Naive thymus-derived CD4-positive, alpha-beta T cell (primary cell): ENCODE measurements at regions not wholly inside any gene's neighbourhood (a gene's known extent, or its start where the extent isn't known, plus 50 kb on each side); places are given as distances from the start of the nearest gene placed in this dataset.

ENCODE experiments used
- ATAC-seq: fragments of 150-1000 bp; cut with Tn5 transposase; 2 replicates; pipeline ENCODE4 v1.10.0; 2021; ENCODE audit warnings: mild to moderate bottlenecking, moderate library complexity
- CTCF ChIA-PET: fragments of 350-600 bp; sonication (Branson Sonifier 250); formaldehyde crosslinking; loops from one replicate; lab custom pipeline; 2021; ENCODE audit warnings: antibody characterized with exemption; lab: Charles Lee
- POLR2A ChIA-PET: fragments of 350-600 bp; sonication (Branson Sonifier 250); formaldehyde crosslinking; loops from one replicate; lab custom pipeline; 2021; ENCODE audit warnings: antibody characterized with exemption, inconsistent platforms; lab: Charles Lee
- DNase-seq, 9 donors: peaks; one replicate each; pipeline versions ENCODE4 v3.0.0 to v3.0.0-alpha.2; 2020 to 2022; ENCODE audit warnings: mixed read lengths in 1 of 9
- H3K27ac ChIP-seq: one replicate; pipeline ENCODE4 v1.7.0; 2013; ENCODE audit warnings: mild to moderate bottlenecking, low read depth, low read length, moderate library complexity
- H3K27me3 ChIP-seq, 2 donors: one replicate each; pipeline ENCODE4 v1.7.0; 2013; ENCODE audit warnings: low read length in 2 of 2, mild to moderate bottlenecking in 2 of 2, moderate library complexity in 2 of 2; ENCODE audit not compliant: control insufficient read depth in 2 of 2, insufficient read depth in 2 of 2
- H3K36me3 ChIP-seq, 3 experiments: 1 replicate in 2 of 3; 2 replicates in 1 of 3; pipeline ENCODE4 v1.7.0; 2013; ENCODE audit warnings: low read length in 3 of 3, mild to moderate bottlenecking in 3 of 3, moderate library complexity in 1 of 3; ENCODE audit not compliant: insufficient read depth in 3 of 3, control insufficient read depth in 2 of 3
- H3K4me1 ChIP-seq, 2 donors: one replicate each; pipeline ENCODE4 v1.7.0; 2013; ENCODE audit warnings: low read length in 2 of 2, mild to moderate bottlenecking in 2 of 2, moderate library complexity in 1 of 2; ENCODE audit not compliant: control insufficient read depth in 2 of 2, insufficient read depth in 2 of 2
- H3K4me3 ChIP-seq: 2 replicates; pipeline ENCODE4 v1.7.0; 2013; ENCODE audit warnings: mild to moderate bottlenecking, low read length
- H3K9me3 ChIP-seq, 3 experiments: 1 replicate in 2 of 3; 2 replicates in 1 of 3; pipeline ENCODE4 v1.7.0; 2013; ENCODE audit warnings: low read length in 3 of 3; ENCODE audit not compliant: control insufficient read depth in 2 of 3
- H3K27ac Mint-ChIP-seq, 9 donors: one replicate each; pipeline ENCODE4 v1.8.0; 2020 to 2022; ENCODE audit warnings: mixed read lengths in 9 of 9, mild to moderate bottlenecking in 8 of 9, moderate library complexity in 5 of 9, inconsistent platforms in 2 of 9
- H3K27me3 Mint-ChIP-seq, 5 donors: one replicate each; pipeline ENCODE4 v1.8.0; 2021 to 2022; ENCODE audit warnings: mixed read lengths in 5 of 5, mild to moderate bottlenecking in 1 of 5
- H3K36me3 Mint-ChIP-seq, 5 donors: one replicate each; pipeline ENCODE4 v1.8.0; 2020 to 2022; ENCODE audit warnings: mixed read lengths in 5 of 5, mild to moderate bottlenecking in 3 of 5, inconsistent platforms in 1 of 5
- H3K4me1 Mint-ChIP-seq, 7 donors: one replicate each; pipeline ENCODE4 v1.8.0; 2020 to 2022; ENCODE audit warnings: mixed read lengths in 7 of 7, mild to moderate bottlenecking in 3 of 7, inconsistent platforms in 1 of 7
- H3K4me3 Mint-ChIP-seq, 10 donors: one replicate each; pipeline ENCODE4 v1.8.0; 2020 to 2022; ENCODE audit warnings: mild to moderate bottlenecking in 10 of 10, mixed read lengths in 10 of 10, moderate library complexity in 6 of 10, inconsistent platforms in 2 of 10
- H3K9me3 Mint-ChIP-seq, 11 donors: one replicate each; pipeline ENCODE4 v1.8.0; 2020 to 2022; ENCODE audit warnings: mixed read lengths in 11 of 11, mild to moderate bottlenecking in 4 of 11, inconsistent platforms in 1 of 11, moderate library complexity in 1 of 11
- intact Hi-C, 2 donors: fragments of 100-400 bp; cut with micrococcal nuclease; formaldehyde crosslinking; loops; one replicate each; pipeline ENCODE4 v1.15.1; 2023

DNA sequence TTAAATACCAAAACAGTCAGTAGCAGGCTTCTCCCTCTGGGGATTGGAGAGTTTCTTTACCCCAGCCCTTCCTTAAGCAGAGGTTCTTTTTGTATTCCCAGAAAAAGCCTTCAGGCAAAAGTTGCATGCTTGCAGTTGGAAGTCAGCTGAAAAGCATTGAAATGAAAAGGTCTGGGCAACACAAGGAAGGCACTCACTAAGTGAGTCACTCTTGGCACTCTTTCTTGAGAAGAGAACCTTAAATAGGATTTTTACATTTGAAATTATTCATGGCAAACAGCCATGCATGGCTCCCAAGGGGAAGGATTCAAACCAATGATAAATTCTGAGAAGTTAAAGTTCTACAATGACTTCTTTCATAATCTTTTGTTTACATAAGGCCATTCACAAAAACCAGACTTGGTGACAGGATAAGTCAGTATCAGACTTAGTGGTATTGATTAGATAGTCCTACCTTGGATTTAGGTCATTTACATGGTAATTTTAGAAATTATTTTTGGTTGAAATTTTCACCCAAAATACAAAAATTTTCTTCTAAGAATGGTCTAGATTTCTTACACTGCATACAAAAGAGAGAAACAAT, 2068.9 kb downstream of the PCDH7 start:
- no peaks in the 10 kb centered on the region for H3K4me1 ChIP-seq
- Mint-ChIP-seq H3K4me3 (no peak overlapping the region), H3K36me3 (no peaks in the 10 kb centered on the region), H3K4me1 (no peaks in the 10 kb centered on the region), H3K27ac (no peak overlapping the region), H3K27me3 (no peaks in the 10 kb centered on the region), H3K9me3 (peaks cover 0 to 11% (median 2%) of the 10 kb centered on the region in 11 donors)
- POLR2A ChIA-PET = no interaction called here
- H3K27ac ChIP-seq = no peak overlapping the region
- no peak for DNase-seq
- H3K36me3 ChIP-seq = no peaks in the 10 kb centered on the region
- intact Hi-C loops = no loop called here
- H3K9me3 ChIP-seq = no peaks in the 10 kb centered on the region
- no peak for ATAC-seq
- H3K27me3 ChIP-seq = no peaks in the 10 kb centered on the region
- CTCF ChIA-PET = no interaction called here
- H3K4me3 ChIP-seq = no peak overlapping the region

DNA sequence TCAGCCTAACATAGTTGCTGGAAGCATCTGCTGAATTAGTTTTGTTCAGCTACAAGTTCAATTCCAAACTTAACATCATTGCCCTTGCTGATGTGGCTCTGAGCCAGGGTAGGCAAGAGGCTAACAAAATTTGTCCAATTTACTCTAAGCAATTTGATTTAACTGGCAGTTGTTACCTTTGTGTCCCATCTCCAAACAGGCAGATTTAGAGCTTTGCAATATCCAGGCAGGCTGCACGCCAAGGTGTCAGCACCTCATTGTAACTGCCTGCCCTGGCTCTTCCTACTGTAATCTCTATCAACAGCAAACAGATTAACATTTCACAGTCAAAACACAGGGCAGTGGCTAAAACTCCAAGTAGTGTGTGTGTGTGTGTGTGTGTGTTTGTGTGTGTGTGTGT, 2070.6 kb downstream of the PCDH7 start:
- Mint-ChIP-seq H3K36me3 (no peaks in the 10 kb centered on the region), H3K4me3 (no peak overlapping the region), H3K27ac (no peak overlapping the region), H3K4me1 (no peaks in the 10 kb centered on the region), H3K9me3 (peaks cover 0 to 11% (median 0%) of the 10 kb centered on the region in 11 donors), H3K27me3 (no peaks in the 10 kb centered on the region)
- DNase-seq (no peak), ATAC-seq (no peak)
- Histone ChIP-seq H3K27ac (no peak overlapping the region), H3K27me3 (no peaks in the 10 kb centered on the region), H3K36me3 (no peaks in the 10 kb centered on the region), H3K4me3 (no peak overlapping the region), H3K9me3 (no peaks in the 10 kb centered on the region), H3K4me1 (no peaks in the 10 kb centered on the region)
- POLR2A ChIA-PET = no interaction called here
- intact Hi-C loops = no loop called here
- CTCF ChIA-PET = no interaction called here

DNA sequence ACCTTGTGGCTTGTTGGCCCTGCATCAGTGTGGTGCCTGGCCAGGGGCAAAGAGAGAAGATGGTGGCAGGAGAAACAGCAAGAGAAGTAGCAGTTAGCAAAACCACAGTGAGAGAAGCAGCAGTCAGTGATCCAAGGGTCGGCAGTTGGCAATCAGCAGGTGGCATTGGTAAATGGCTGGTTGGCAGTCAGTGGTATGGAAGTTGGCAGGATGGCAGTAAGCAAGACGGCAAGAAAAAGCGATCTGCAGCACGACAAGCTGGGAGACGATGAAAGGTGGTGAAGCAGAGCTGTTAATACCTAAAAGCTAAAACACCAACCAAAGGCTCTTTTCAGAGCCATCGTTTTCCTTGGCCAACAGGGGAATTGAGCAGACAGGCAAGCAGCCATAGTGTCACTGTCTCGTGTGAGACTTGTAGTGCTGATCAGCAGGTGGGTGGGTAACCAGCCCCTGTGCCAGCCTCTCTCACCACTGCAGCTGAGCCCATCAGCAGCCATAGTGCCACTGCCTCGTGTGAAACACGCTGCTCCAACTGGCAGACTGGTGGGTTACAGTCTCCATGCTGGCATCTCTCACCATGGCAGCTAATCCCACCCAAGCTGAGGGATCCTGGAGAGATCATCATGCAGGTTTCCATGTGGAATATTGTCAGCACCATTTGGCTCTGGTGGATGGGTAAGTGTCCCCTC, 2078.4 kb downstream of the PCDH7 start:
- Mint-ChIP-seq H3K27me3 (no peaks in the 10 kb centered on the region), H3K4me3 (no peak overlapping the region), H3K36me3 (no peaks in the 10 kb centered on the region), H3K9me3 (peaks cover 0 to 22% (median 9%) of the 10 kb centered on the region in 11 donors), H3K27ac (no peak overlapping the region), H3K4me1 (no peaks in the 10 kb centered on the region)
- Histone ChIP-seq H3K4me3 (no peak overlapping the region), H3K4me1 (no peaks in the 10 kb centered on the region), H3K36me3 (no peaks in the 10 kb centered on the region), H3K9me3 (peaks cover 0 to 9% (median 0%) of the 10 kb centered on the region in 3 experiments), H3K27me3 (no peaks in the 10 kb centered on the region), H3K27ac (no peak overlapping the region)
- ChIA-PET POLR2A (no interaction called here), CTCF (no interaction called here)
- ATAC-seq = no peak
- intact Hi-C loops = no loop called here
- no peak for DNase-seq

DNA sequence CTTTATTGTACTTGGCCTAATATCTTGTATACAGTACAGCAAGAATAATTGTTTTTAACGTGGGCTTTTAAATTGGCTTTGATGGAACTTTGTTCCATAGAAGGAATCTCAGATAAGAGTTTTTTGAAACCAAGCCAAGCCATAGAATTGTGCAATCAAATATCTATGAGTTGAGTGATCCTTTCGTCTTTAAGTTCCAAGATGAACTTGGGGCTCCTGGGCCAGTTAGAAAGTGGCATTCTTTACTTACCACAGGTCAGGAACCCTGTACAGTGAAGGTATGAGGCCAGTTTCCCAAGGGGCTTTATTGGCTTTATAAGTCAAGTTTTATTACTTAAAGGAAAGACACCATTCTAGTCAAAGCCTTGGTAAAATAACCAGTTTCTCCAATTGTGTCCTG, 2104.2 kb downstream of the PCDH7 start:
- H3K4me3 Mint-ChIP-seq = no peak overlapping the region
- CTCF ChIA-PET = no interaction called here

DNA sequence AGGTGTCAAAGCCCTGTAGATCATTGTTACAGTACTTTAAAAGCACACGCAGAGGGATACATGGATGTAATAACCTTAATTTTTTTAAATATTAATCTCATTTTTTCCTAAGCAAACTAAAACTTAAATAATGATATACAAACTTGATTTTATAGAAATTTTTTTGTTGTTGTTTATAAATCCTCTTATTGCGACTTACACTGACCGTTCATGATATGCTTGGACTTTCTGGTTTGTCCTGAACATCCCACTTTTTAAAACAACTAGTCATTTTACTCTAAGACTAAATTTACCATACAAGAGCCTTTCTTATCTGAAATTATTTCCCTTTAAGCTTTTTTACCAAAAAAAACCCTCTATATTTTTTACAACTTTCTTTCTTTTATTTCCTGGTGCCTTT, 2106.0 kb downstream of the PCDH7 start:
- Mint-ChIP-seq H3K4me3 (no peak overlapping the region), H3K9me3 (peaks cover 0 to 36% (median 8%) of the 10 kb centered on the region in 11 donors), H3K4me1 (no peaks in the 10 kb centered on the region), H3K27ac (no peak overlapping the region), H3K27me3 (no peaks in the 10 kb centered on the region), H3K36me3 (no peaks in the 10 kb centered on the region)
- no peaks in the 10 kb centered on the region for H3K27me3 ChIP-seq
- H3K4me1 ChIP-seq = no peaks in the 10 kb centered on the region
- no peaks in the 10 kb centered on the region for H3K9me3 ChIP-seq
- no peaks in the 10 kb centered on the region for H3K36me3 ChIP-seq
- no peak for ATAC-seq
- ChIA-PET POLR2A (no interaction called here), CTCF (no interaction called here)
- intact Hi-C loops = no loop called here
- H3K27ac ChIP-seq = no peak overlapping the region
- H3K4me3 ChIP-seq = no peak overlapping the region
- no peak for DNase-seq

More for the DNA sequence above, 2104.2 kb downstream of the PCDH7 start:
- Histone ChIP-seq H3K36me3 (no peaks in the 10 kb centered on the region), H3K27me3 (no peaks in the 10 kb centered on the region), H3K27ac (no peak overlapping the region), H3K9me3 (no peaks in the 10 kb centered on the region), H3K4me1 (no peaks in the 10 kb centered on the region), H3K4me3 (no peak overlapping the region)
- Mint-ChIP-seq H3K9me3 (peaks cover 0 to 43% (median 8%) of the 10 kb centered on the region in 11 donors), H3K36me3 (no peaks in the 10 kb centered on the region), H3K4me1 (peaks cover 0 to 1% (median 0%) of the 10 kb centered on the region in 7 donors), H3K27me3 (no peaks in the 10 kb centered on the region), H3K27ac (no peak overlapping the region)
- intact Hi-C loops = no loop called here
- no peak for ATAC-seq
- DNase-seq = no peak
- POLR2A ChIA-PET = no interaction called here

DNA sequence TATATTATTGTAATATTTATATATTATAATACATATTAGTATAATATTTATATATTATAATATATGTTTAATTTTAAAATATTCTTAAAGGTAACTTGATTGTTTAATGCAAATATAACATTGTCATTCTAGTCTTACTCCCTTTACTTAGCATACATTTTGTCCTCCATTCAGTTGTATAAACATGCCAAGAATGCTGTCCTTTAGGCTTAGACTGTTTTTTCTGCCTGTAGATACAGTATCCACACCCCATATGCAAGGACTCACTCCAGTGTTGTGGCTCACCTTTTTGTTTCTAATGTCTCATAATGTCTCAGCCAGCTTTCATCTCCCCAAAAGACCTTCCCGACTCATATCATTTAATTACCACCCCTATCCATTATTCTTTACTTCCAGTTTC, 2110.0 kb downstream of the PCDH7 start:
- Histone ChIP-seq H3K4me1 (no peaks in the 10 kb centered on the region), H3K27me3 (no peaks in the 10 kb centered on the region), H3K4me3 (no peak overlapping the region), H3K36me3 (no peaks in the 10 kb centered on the region), H3K9me3 (no peaks in the 10 kb centered on the region), H3K27ac (no peak overlapping the region)
- POLR2A ChIA-PET = no interaction called here
- DNase-seq (no peak), ATAC-seq (no peak)
- intact Hi-C loops = no loop called here
- no peak overlapping the region for H3K27ac Mint-ChIP-seq
- H3K4me3 Mint-ChIP-seq = no peak overlapping the region
- H3K4me1 Mint-ChIP-seq = no peaks in the 10 kb centered on the region
- H3K27me3 Mint-ChIP-seq = no peaks in the 10 kb centered on the region
- H3K9me3 Mint-ChIP-seq = peaks cover 0 to 19% (median 5%) of the 10 kb centered on the region in 11 donors
- CTCF ChIA-PET = no interaction called here
- H3K36me3 Mint-ChIP-seq = no peaks in the 10 kb centered on the region

DNA sequence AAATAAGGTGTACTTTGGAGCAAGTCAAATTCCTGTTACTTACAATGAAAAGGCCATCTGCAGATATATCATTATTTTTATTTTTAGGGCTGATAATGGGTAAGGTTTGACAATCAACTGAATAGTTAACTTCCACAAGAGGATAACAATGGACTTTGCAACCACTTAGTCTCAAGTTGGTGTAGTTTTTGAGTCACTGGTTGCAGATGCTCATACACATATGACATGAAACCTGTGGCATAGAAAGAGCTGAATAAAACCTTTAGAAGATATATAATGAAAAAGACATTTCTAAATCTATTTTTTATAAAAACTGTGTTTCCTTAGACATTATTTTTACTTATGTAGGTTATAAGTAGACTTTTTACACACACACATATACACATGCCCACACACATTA, 2110.9 kb downstream of the PCDH7 start:
- Mint-ChIP-seq H3K4me1 (no peaks in the 10 kb centered on the region), H3K4me3 (no peak overlapping the region), H3K27me3 (no peaks in the 10 kb centered on the region), H3K9me3 (peaks cover 0 to 19% (median 5%) of the 10 kb centered on the region in 11 donors), H3K27ac (no peak overlapping the region), H3K36me3 (no peaks in the 10 kb centered on the region)
- ChIA-PET CTCF (no interaction called here), POLR2A (interaction anchor here (0.6 kb wide), 1 partner anchor 291 kb away, joined by 3 read pairs; no protein-coding TSS in a partner anchor)
- Histone ChIP-seq H3K27ac (no peak overlapping the region), H3K36me3 (no peaks in the 10 kb centered on the region), H3K4me1 (no peaks in the 10 kb centered on the region), H3K4me3 (no peak overlapping the region), H3K9me3 (no peaks in the 10 kb centered on the region), H3K27me3 (no peaks in the 10 kb centered on the region)
- ATAC-seq (no peak), DNase-seq (no peak)
- intact Hi-C loops = no loop called here
